Activated naive CD4-positive, alpha-beta T cell treated with anti-CD3 and anti-CD28 coated beads, Interleukin-2, amount 50 U/mL, for 16 hours (primary cell): ENCODE measurements at regions not wholly inside any gene's neighbourhood (a gene's known extent, or its start where the extent isn't known, plus 50 kb on each side); places are given as distances from the start of the nearest gene placed in this dataset.
"Not testable (repeated sequence)": the region's sequence is repeated elsewhere in the genome, so short reads cannot be mapped to it uniquely, and the experiment has no call there.

Experiments used
- DNase-seq: peaks from one replicate; pipeline ENCODE4 v3.0.0-alpha.2; 2020

- no peak for DNase-seq
These were observed 183.2 kb upstream of the GNAI1 start for GRCh38 chr7:79951415-79951814.

GRCh38 chr7:79949778-79950177 lies 184.9 kb upstream of the GNAI1 start:
- no peak for DNase-seq

- no peak for DNase-seq
These were observed 198.2 kb upstream of the GNAI1 start for GRCh38 chr7:79936281-79936983.

GRCh38 chr7:79934727-79935126 lies 199.9 kb upstream of the GNAI1 start:
- DNase-seq, result no peak

- DNase-seq, result no peak
These were observed 201.5 kb upstream of the GNAI1 start for GRCh38 chr7:79933144-79933543.

GRCh38 chr7:79930604-79931003 lies 204.0 kb upstream of the GNAI1 start:
- DNase-seq, result no peak

- DNase-seq, result no peak
These were observed 207.5 kb upstream of the GNAI1 start for GRCh38 chr7:79927116-79927515.

GRCh38 chr7:79923953-79924352 lies 210.7 kb upstream of the GNAI1 start:
- DNase-seq, result no peak

- DNase-seq, result no peak
These were observed 211.7 kb upstream of the GNAI1 start for GRCh38 chr7:79922894-79923293.

GRCh38 chr7:79921976-79922375 lies 212.7 kb upstream of the GNAI1 start:
- no peak for DNase-seq

- DNase-seq, result not testable (repeated sequence)
These were observed 216.0 kb upstream of the GNAI1 start for GRCh38 chr7:79918632-79919031.

GRCh38 chr7:79915346-79915745 lies 219.3 kb upstream of the GNAI1 start:
- DNase-seq, result not testable (repeated sequence)

- no peak for DNase-seq
These were observed 222.4 kb upstream of the GNAI1 start for GRCh38 chr7:79912213-79912633.

- no peak for DNase-seq
These were observed 223.2 kb upstream of the GNAI1 start for GRCh38 chr7:79911420-79911819.

- no peak for DNase-seq
These were observed 225.5 kb upstream of the GNAI1 start for GRCh38 chr7:79909176-79909575.

GRCh38 chr7:79897166-79897565 lies 237.5 kb upstream of the GNAI1 start:
- no peak for DNase-seq

GRCh38 chr7:79893991-79894390 lies 240.6 kb upstream of the GNAI1 start:
- no peak for DNase-seq

- no peak for DNase-seq
These were observed 251.7 kb upstream of the GNAI1 start for GRCh38 chr7:79882922-79883321.

GRCh38 chr7:79880312-79880711 lies 254.3 kb upstream of the GNAI1 start:
- DNase-seq, result no peak

- no peak for DNase-seq
These were observed 256.7 kb upstream of the GNAI1 start for GRCh38 chr7:79877874-79878465.

GRCh38 chr7:79876848-79877252 lies 257.8 kb upstream of the GNAI1 start:
- no peak for DNase-seq

GRCh38 chr7:79874797-79875196 lies 259.8 kb upstream of the GNAI1 start:
- no peak for DNase-seq

GRCh38 chr7:79872176-79872575 lies 262.5 kb upstream of the GNAI1 start:
- no peak for DNase-seq

GRCh38 chr7:79868010-79868409 lies 266.6 kb upstream of the GNAI1 start:
- DNase-seq, result no peak
